HCT116 (cell line): ENCODE measurements at regions not wholly inside any gene's neighbourhood (a gene's known extent, or its start where the extent isn't known, plus 50 kb on each side); places are given as distances from the start of the nearest gene placed in this dataset.
A peak's percentile ranks its signal among the peaks of the same experiment; 100 is the strongest.

Source experiments
- ATF3 ChIP-seq: IDR thresholded peaks from 2 replicates; pipeline ENCODE4 v1.6.1; 2012
- CTCF ChIP-seq, 3 experiments: fragments of 200-600 bp in 1 of 3; sonication (generic) in 1 of 3; IDR thresholded peaks in 2 of 3; conservative IDR thresholded peaks in 1 of 3; 2 replicates each; pipeline ENCODE4 v1.5.1; 2012 to 2017; ENCODE audit warnings: low read depth in 2 of 3, low read length in 2 of 3, antibody characterized with exemption in 1 of 3, borderline replicate concordance in 1 of 3, control low read depth in 1 of 3, mild to moderate bottlenecking in 1 of 3, mixed read lengths in 1 of 3, mixed run types in 1 of 3, moderate library complexity in 1 of 3; ENCODE audit not compliant: insufficient read depth in 1 of 3
- ELF1 ChIP-seq: IDR thresholded peaks from 2 replicates; pipeline ENCODE4 v1.6.1; 2012; ENCODE audit warnings: low read depth, borderline replicate concordance
- EZH2 ChIP-seq: fragments of 200-600 bp; sonication (generic); IDR thresholded peaks from 2 replicates; pipeline ENCODE4 v1.6.1; 2017; ENCODE audit warnings: antibody characterized with exemption, mixed run types
- EZH2phosphoT487 ChIP-seq: fragments of 200-600 bp; IDR thresholded peaks from 2 replicates; pipeline ENCODE4 v1.6.1; 2018; ENCODE audit warnings: antibody characterized with exemption, borderline replicate concordance
- FOSL1 ChIP-seq: IDR thresholded peaks from 2 replicates; pipeline ENCODE4 v1.6.1; 2012; ENCODE audit warnings: low read depth
- JUND ChIP-seq: IDR thresholded peaks from 2 replicates; pipeline ENCODE4 v1.6.1; 2012
- POLR2A ChIP-seq: IDR thresholded peaks from 2 replicates; pipeline ENCODE4 v1.7.0; 2011; ENCODE audit warnings: borderline replicate concordance; ENCODE audit not compliant: insufficient read depth, insufficient read length; ENCODE audit errors: extremely low read depth
- POLR2AphosphoS5 ChIP-seq: IDR thresholded peaks from 2 replicates; pipeline ENCODE4 v1.6.1; 2011; ENCODE audit warnings: mild to moderate bottlenecking, low read depth, low read length, moderate library complexity
- RAD21 ChIP-seq: IDR thresholded peaks from 2 replicates; pipeline ENCODE4 v1.6.1; 2012; ENCODE audit warnings: low read depth, mild to moderate bottlenecking
- TF ChIP-seq, protein P1 (sequence below): IDR thresholded peaks from 2 replicates; pipeline ENCODE4 v1.6.1; 2012; ENCODE audit warnings: low read depth

- TF ChIP-seq CTCF (IDR thresholded peaks at IDR 0.05 in 2 of 3, conservative IDR thresholded peaks at IDR 0.05 in 1 of 3; ENCODE audit: borderline replicate concordance in 1 of 3, insufficient read depth in 1 of 3, low read depth in 2 of 3, low read length in 2 of 3) (peak; percentile 27 to 60 (median 56); a peak in 5 of 6 replicates), RAD21 (peak; percentile 76), ATF3 (no peak), FOSL1 (no peak), JUND (no peak), POLR2A (no peak), EZH2 (no peak), EZH2phosphoT487 (no peak), POLR2AphosphoS5 (no peak), ELF1 (no peak)
- TF ChIP-seq, protein P1, sequence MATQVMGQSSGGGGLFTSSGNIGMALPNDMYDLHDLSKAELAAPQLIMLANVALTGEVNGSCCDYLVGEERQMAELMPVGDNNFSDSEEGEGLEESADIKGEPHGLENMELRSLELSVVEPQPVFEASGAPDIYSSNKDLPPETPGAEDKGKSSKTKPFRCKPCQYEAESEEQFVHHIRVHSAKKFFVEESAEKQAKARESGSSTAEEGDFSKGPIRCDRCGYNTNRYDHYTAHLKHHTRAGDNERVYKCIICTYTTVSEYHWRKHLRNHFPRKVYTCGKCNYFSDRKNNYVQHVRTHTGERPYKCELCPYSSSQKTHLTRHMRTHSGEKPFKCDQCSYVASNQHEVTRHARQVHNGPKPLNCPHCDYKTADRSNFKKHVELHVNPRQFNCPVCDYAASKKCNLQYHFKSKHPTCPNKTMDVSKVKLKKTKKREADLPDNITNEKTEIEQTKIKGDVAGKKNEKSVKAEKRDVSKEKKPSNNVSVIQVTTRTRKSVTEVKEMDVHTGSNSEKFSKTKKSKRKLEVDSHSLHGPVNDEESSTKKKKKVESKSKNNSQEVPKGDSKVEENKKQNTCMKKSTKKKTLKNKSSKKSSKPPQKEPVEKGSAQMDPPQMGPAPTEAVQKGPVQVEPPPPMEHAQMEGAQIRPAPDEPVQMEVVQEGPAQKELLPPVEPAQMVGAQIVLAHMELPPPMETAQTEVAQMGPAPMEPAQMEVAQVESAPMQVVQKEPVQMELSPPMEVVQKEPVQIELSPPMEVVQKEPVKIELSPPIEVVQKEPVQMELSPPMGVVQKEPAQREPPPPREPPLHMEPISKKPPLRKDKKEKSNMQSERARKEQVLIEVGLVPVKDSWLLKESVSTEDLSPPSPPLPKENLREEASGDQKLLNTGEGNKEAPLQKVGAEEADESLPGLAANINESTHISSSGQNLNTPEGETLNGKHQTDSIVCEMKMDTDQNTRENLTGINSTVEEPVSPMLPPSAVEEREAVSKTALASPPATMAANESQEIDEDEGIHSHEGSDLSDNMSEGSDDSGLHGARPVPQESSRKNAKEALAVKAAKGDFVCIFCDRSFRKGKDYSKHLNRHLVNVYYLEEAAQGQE: no peak
These were observed 52.1 kb downstream of the CYRIA start for GRCh38 chr2:16613539-16614011.
